Muscle layer of colon (tissue), 2 donors: ENCODE measurements at regions not wholly inside any gene's neighbourhood (a gene's known extent, or its start where the extent isn't known, plus 50 kb on each side); places are given as distances from the start of the nearest gene placed in this dataset.

Experiments used
- H3K27ac ChIP-seq: one replicate; pipeline ENCODE4 v1.7.0; 2013; ENCODE audit warnings: low read depth, mild to moderate bottlenecking, low read length, moderate library complexity
- H3K27me3 ChIP-seq, 2 donors: one replicate each; pipeline ENCODE4 v1.7.0; 2013; ENCODE audit warnings: low read length in 2 of 2, mild to moderate bottlenecking in 2 of 2; ENCODE audit not compliant: insufficient read depth in 2 of 2, control insufficient read depth in 1 of 2
- H3K36me3 ChIP-seq: one replicate; pipeline ENCODE4 v1.7.0; 2013; ENCODE audit warnings: mild to moderate bottlenecking, low read length; ENCODE audit not compliant: insufficient read depth
- H3K4me1 ChIP-seq: one replicate; pipeline ENCODE4 v1.7.0; 2013; ENCODE audit warnings: mild to moderate bottlenecking, low read length; ENCODE audit not compliant: insufficient read depth
- H3K4me3 ChIP-seq, 2 donors: one replicate each; pipeline ENCODE4 v1.7.0; 2013; ENCODE audit warnings: low read length in 2 of 2, low read depth in 1 of 2, mild to moderate bottlenecking in 1 of 2, moderate library complexity in 1 of 2
- H3K9ac ChIP-seq: one replicate; pipeline ENCODE4 v1.7.0; 2013; ENCODE audit warnings: low read length
- H3K9me3 ChIP-seq: one replicate; pipeline ENCODE4 v1.7.0; 2013; ENCODE audit warnings: mild to moderate bottlenecking, low read length
- donor health status: abdominal sarcoma.
- donor health status: Adenocarcinoma of cecum.

- H3K27ac ChIP-seq: no peak overlapping the region
- H3K9me3 ChIP-seq: peaks cover 100% of the 10 kb centered on the region
- H3K9ac ChIP-seq: no peak overlapping the region
- H3K4me3 ChIP-seq: peak overlapping the region in 1 of 2 donors; percentile 34
- H3K36me3 ChIP-seq: peaks cover 96% of the 10 kb centered on the region
- no peaks in the 10 kb centered on the region for H3K27me3 ChIP-seq
- H3K4me1 ChIP-seq: no peaks in the 10 kb centered on the region
Observed at GRCh38 chr15:25070353-25070963, 115.7 kb downstream of the SNRPN start.

- Histone ChIP-seq H3K9me3 (peaks cover 99% of the 10 kb centered on the region), H3K4me3 (peak overlapping the region in 1 of 2 donors; percentile 41)
Observed at GRCh38 chr15:25072857-25073476, 118.2 kb downstream of the SNRPN start.

GRCh38 chr15:25087137-25087536 is 132.3 kb downstream of the SNRPN start:
- H3K36me3 ChIP-seq: peaks cover 87% of the 10 kb centered on the region
- peaks cover 80% of the 10 kb centered on the region for H3K9me3 ChIP-seq
- no peak overlapping the region for H3K9ac ChIP-seq
- no peaks in the 10 kb centered on the region for H3K27me3 ChIP-seq
- H3K4me1 ChIP-seq: no peaks in the 10 kb centered on the region
- H3K27ac ChIP-seq: no peak overlapping the region
- no peak overlapping the region for H3K4me3 ChIP-seq

More at GRCh38 chr15:25072857-25073476, 118.2 kb downstream of the SNRPN start:
- peaks cover 92% of the 10 kb centered on the region for H3K36me3 ChIP-seq
- H3K27me3 ChIP-seq: no peaks in the 10 kb centered on the region
- H3K4me1 ChIP-seq: no peaks in the 10 kb centered on the region
- H3K27ac ChIP-seq: no peak overlapping the region
- H3K9ac ChIP-seq: no peak overlapping the region

GRCh38 chr15:25088261-25088790 is 133.5 kb downstream of the SNRPN start:
- no peak overlapping the region for H3K27ac ChIP-seq
- peaks cover 81% of the 10 kb centered on the region for H3K9me3 ChIP-seq
- no peaks in the 10 kb centered on the region for H3K27me3 ChIP-seq
- no peak overlapping the region for H3K9ac ChIP-seq
- no peaks in the 10 kb centered on the region for H3K4me1 ChIP-seq
- H3K36me3 ChIP-seq: peaks cover 85% of the 10 kb centered on the region
- H3K4me3 ChIP-seq: no peak overlapping the region

- Histone ChIP-seq H3K4me1 (no peaks in the 10 kb centered on the region), H3K36me3 (peaks cover 86% of the 10 kb centered on the region), H3K9ac (no peak overlapping the region), H3K27ac (no peak overlapping the region), H3K4me3 (no peak overlapping the region), H3K9me3 (peaks cover 76% of the 10 kb centered on the region), H3K27me3 (no peaks in the 10 kb centered on the region)
Observed at GRCh38 chr15:25089577-25089976, 134.8 kb downstream of the SNRPN start.

- Histone ChIP-seq H3K4me1 (no peaks in the 10 kb centered on the region), H3K27ac (no peak overlapping the region), H3K9me3 (peaks cover 70% of the 10 kb centered on the region), H3K4me3 (no peak overlapping the region), H3K9ac (no peak overlapping the region), H3K36me3 (peaks cover 86% of the 10 kb centered on the region), H3K27me3 (no peaks in the 10 kb centered on the region)
Observed at GRCh38 chr15:25090073-25090733, 135.4 kb downstream of the SNRPN start.

- no peak overlapping the region for H3K27ac ChIP-seq
- H3K9ac ChIP-seq: no peak overlapping the region
- no peak overlapping the region for H3K4me3 ChIP-seq
- H3K4me1 ChIP-seq: no peaks in the 10 kb centered on the region
- peaks cover 62% of the 10 kb centered on the region for H3K9me3 ChIP-seq
- no peaks in the 10 kb centered on the region for H3K27me3 ChIP-seq
- H3K36me3 ChIP-seq: peaks cover 72% of the 10 kb centered on the region
Observed at GRCh38 chr15:25091421-25092158, 136.8 kb downstream of the SNRPN start.

- Histone ChIP-seq H3K27me3 (no peaks in the 10 kb centered on the region), H3K9me3 (peaks cover 56% of the 10 kb centered on the region), H3K36me3 (peaks cover 67% of the 10 kb centered on the region), H3K27ac (no peak overlapping the region), H3K4me1 (no peaks in the 10 kb centered on the region), H3K4me3 (no peak overlapping the region), H3K9ac (no peak overlapping the region)
Observed at GRCh38 chr15:25092661-25093060, 137.9 kb downstream of the SNRPN start.

GRCh38 chr15:25093455-25094029 is 138.8 kb downstream of the SNRPN start:
- Histone ChIP-seq H3K27me3 (no peaks in the 10 kb centered on the region), H3K9me3 (peaks cover 52% of the 10 kb centered on the region), H3K4me1 (no peaks in the 10 kb centered on the region), H3K36me3 (peaks cover 61% of the 10 kb centered on the region), H3K4me3 (no peak overlapping the region), H3K9ac (no peak overlapping the region), H3K27ac (no peak overlapping the region)

- no peaks in the 10 kb centered on the region for H3K27me3 ChIP-seq
- peaks cover 64% of the 10 kb centered on the region for H3K36me3 ChIP-seq
- H3K4me1 ChIP-seq: no peaks in the 10 kb centered on the region
- no peak overlapping the region for H3K27ac ChIP-seq
- H3K9ac ChIP-seq: no peak overlapping the region
- no peak overlapping the region for H3K4me3 ChIP-seq
- H3K9me3 ChIP-seq: peaks cover 51% of the 10 kb centered on the region
Observed at GRCh38 chr15:25094066-25094465, 139.3 kb downstream of the SNRPN start.

GRCh38 chr15:25094519-25094918 is 139.7 kb downstream of the SNRPN start:
- Histone ChIP-seq H3K4me3 (no peak overlapping the region), H3K36me3 (peaks cover 64% of the 10 kb centered on the region), H3K27ac (no peak overlapping the region), H3K27me3 (no peaks in the 10 kb centered on the region), H3K9me3 (peaks cover 54% of the 10 kb centered on the region), H3K4me1 (no peaks in the 10 kb centered on the region), H3K9ac (no peak overlapping the region)
